HG03575 (cell line): ENCODE measurements at regions not wholly inside any gene's neighbourhood (a gene's known extent, or its start where the extent isn't known, plus 50 kb on each side); places are given as distances from the start of the nearest gene placed in this dataset.

Experiments used
- ATAC-seq: cut with Tn5 transposase; IDR thresholded peaks from one replicate; pipeline ENCODE4 v1.9.1; 2021; ENCODE audit not compliant: unreplicated experiment, insufficient number of reproducible peaks, low FRiP score; ENCODE audit errors: extremely low read depth

DNA sequence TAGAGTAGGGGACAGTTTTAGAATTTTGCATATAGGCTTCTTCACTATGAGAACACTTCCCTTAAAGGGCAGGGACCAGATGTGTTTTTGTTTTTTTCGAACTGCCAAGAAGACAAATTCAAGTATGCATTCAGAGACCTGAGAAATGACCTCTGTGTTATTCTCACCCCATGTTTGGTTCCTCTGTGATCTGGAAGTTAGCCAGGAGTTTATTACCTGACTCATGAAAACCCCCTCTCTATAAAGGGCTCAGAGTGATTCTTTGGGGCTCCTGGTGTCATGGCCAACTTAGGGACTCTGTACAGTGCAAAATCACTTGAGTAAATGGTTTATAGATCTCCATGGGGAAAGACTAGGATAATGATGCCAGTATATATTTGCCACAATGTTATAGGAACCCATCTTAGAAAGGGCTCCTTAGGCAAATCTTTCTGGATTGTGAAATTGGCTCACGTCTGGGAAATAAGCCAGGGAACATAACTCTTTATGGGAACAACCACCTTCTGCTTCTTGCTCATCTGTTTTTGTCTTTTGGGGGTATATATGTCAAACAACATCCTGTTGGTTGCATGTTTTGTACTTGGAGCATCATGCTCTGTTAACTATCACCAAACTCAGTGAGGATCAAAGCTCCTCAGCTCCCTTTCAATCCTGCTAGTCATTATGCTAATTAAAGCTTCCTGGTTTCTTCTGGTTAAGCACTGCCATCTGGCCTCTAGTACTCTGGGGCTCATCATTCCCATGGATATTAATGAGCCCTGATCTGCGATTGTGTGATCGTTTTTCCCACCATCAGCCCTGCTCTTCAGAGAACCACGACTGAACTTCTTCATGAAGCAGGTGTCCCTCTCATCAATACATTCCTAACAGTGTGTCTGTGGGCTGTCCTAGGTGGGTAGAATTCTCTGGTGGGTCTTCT is 173.4 kb upstream of the CDH12 start:
- ATAC-seq: no peak

DNA sequence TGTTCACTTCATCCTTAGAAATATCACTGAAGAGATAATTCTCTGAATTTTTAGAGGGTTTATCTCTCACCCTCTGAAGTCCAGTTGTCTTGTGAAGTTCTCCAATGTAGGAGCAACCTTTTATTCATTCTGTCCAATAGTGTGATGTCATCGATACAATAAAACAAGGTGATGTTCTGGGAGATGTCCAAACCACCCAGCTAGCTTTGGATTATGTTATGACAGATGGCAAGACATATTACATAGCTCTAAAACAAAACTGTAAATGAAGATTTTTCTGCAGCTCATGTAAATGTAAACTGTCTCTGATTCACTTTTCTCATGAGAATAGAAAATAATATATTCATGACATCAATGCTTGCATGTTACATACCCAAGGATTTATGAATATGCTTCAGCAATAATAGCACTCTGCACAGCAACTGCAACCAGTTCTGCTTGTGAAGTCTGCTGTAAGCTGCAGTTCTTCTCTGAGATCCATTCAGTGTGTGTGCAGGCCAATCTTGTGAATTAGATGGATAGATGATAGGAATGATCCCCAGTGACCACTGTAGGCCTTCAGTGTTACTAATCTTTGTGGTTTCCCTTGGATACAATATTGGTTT is 172.6 kb upstream of the CDH12 start:
- no peak for ATAC-seq

DNA sequence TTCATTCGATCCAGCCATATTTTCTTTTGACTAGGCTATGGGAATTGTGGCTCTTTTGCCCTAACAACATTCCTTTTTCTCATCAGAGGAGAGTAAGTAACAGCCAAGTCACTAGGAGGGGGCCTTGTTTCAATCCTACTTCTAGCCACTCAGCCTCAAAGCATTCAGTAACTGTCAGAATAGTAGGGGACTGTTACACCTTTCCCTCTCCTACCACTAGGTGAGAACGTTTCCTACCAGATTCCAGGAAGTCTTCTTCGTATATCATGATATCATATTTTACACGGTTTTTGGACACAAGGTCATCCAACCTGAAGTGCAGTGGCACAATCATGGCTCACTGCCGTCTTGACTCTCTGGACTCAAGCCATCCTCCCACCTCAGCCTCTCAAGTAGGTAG is 171.3 kb upstream of the CDH12 start:
- no peak for ATAC-seq

DNA sequence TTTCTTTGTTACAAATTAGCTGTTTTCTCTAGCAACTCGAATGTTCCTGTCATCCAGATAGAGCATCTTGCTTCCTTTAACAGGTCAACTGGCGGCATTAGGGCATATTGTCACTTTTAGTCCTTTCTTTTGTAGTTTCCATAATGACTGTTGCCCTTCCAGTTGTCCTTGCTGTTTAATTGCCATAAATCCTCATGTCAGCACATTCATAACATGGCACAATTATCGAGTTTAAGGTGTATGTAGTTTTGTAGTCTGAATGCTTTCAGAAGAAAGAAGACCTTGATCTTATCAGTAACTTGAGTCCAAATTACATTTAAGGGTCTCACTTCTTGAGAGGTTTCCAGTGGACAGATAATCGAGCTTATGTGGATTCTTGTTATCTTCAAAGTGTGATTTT is 161.7 kb upstream of the CDH12 start:
- ATAC-seq: no peak

DNA sequence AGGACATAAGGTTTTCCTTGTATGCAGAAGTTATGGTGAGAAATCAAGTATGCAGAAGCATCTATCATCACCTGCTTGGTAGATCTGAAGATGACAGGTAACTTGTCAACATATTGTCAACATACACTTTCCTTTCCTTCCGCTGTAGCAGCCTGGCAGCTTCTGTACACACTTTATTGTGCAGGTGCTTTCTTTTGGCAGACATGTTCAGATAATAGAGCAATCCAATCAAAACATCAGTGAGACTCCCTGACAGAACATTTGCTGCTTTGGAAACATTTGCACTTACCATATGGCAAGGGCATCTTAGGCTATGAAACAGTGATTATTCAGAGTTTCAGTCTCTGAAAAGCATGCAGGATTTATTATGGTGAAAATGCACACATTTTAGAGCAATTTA is 161.1 kb upstream of the CDH12 start:
- no peak for ATAC-seq

DNA sequence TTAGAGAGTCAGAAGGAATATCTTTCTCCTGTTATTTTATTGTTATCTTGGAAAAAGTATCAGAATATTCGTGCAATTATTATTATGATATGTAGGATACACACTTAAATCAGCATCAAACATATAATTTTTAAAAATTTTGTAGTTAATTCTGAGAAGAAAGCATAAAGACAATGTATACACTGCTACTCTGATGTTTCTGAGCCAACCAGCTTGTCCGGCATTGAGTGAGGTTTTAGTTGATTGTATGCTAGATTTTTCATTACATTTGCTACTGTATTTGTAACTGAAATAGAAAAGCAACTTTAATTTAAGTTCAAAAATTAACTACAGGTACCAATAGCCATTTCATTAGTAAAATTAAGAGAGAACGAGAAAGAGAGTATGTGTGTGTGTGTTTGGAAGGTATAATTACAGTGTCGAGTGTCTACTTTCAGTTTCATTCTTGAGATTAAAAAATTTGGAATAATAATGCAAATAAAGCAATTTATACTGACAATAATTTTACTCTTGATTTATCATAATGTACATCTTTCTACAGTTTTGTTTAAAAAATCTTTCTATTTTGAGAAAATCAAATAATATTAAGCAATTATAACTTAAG is 160.4 kb upstream of the CDH12 start:
- no peak for ATAC-seq

DNA sequence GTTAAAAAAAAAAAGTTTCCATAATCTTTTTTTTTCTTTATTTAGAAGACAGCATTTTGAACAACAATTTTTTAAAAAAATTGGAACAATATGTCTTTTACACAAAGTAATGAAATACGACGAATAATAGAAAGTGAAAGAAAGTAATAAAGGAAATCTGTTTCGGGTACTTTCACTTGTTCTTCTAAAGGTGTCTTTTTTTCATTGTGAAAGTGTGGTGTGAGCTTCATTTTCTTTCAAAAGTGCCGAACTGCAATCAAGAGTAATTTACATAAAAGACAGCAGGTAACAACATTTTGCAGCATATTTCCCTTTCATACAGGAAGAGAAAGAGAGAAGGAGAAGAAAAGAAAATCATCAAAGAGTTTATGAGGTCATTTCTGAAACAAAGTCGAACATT is 159.7 kb upstream of the CDH12 start:
- ATAC-seq: peak; percentile 53

DNA sequence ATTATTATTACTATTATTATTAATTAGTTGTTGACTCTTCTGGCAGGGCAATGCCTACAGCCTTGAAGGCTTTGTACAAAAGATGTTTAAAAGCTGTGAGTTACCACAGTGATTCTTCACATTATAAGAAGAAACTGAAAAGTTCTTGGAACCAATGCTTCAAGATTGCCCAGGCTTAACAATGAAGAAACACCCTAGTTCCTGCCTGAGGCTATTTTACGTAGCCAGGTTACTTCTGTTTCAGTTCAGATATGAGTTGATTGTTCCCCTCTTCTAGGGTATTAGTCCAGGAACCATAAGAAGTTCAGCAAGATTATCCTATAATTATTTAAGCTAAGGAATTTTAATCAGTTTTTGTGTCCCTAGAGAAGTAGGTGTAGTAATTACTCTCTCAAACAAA is 154.6 kb upstream of the CDH12 start:
- no peak for ATAC-seq

DNA sequence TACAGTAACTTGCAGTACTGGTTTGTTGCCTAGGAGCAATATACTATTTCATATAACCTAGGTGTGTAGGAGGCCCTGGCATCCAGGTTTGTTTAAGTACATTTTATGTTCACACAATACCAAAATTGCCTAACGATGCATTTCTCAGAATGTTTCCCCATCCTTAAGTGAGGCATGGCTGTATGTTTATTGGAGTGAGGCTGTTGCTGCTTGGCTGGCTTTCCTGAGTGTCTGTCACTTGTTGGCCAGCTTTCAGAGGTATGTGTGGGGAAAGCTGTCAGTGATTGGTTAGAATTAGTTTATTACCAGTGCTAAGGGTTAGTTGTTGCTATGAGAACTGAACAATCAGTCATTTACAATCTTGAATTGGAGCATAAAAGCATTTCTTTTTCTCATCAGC is 154.1 kb upstream of the CDH12 start:
- no peak for ATAC-seq

DNA sequence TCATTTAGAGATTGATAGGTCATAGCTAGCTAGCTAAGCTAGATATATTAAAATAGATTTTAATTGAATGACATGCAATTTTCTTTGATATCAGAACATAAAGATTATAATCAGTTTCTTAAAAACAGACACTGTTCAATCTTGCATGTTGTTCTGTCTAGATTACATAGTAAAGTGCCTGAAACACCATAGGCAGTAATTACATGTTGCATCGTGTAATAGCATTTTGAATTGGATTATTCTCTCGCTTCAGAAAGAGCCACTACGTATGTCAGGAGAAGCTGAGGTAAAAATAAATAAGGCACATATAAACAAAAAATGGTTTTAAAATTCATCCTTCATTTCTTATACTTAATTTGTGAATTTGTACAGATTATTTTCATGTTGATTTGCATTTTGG is 148.0 kb upstream of the CDH12 start:
- ATAC-seq: no peak

DNA sequence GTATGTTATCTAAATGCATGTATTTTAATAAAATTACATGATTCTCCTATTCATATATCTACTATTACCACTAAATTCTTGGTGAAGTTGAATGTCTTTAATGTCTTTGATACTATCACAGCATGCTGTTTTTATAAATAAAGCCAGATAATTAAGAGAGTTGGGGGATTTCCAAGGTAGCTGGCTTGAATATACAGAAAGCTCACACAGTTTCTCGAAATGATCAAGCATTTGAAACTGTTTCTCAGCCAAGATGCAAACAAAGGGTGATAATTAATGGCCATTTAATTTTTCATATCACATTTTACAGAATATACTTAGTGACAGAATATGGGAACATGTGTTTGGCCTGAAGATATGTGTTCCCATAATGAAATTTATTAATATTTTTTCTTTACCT is 145.6 kb upstream of the CDH12 start:
- no peak for ATAC-seq

DNA sequence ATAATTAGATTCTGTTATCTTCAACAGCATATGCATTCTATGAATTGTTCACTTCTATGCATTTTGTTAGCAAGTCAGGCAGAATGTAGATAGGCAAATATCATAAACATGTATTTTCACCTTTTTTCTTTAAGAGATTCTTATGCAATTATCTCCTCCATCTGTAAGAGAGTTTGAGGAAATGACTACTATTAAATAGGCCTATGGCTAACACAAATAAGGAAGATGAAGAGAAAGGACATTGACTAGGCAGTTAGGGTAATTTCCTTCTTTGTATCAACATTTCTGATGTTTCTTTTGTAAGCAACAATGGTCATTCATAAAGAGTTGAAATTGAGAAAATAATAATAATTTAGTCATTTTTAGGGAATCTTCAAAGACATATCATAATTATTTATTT is 145.2 kb upstream of the CDH12 start:
- no peak for ATAC-seq

DNA sequence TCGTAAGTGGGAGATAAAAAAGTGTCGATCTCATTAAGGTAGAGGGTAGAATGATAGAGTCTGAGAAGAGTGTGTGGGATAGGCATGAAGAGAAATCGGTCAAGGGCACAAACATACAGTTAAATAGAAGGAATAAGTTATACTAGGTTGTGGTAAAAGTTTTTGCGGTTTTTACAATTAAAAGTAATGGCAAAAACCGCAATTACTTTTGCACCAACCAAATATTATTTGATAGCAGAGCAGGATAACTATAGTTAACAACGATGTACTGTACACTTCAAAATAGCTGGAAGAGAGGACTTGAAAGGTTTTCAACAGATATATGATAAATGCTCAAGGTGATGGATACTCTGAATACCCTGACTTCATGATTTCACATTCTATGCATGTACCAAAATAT is 135.8 kb upstream of the CDH12 start:
- ATAC-seq: no peak

DNA sequence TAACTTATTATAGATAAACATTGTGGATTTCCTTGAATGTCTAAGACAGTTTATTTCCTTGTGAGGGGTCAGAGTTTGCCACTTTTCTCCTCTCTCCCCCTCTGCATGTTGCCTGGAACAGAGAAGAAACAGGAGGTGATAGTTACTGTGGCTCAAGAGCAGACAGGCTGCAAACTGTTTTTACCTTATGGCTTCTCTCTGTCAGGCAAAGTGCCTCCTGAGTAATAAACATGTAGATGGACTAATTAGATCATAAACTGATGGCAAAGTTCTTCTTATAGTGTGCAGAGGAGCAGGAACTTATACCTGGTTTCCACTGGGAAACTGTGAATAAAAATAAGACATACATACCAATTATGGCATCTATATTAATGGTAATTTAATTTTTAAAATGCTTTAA is 133.1 kb upstream of the CDH12 start:
- ATAC-seq: no peak

DNA sequence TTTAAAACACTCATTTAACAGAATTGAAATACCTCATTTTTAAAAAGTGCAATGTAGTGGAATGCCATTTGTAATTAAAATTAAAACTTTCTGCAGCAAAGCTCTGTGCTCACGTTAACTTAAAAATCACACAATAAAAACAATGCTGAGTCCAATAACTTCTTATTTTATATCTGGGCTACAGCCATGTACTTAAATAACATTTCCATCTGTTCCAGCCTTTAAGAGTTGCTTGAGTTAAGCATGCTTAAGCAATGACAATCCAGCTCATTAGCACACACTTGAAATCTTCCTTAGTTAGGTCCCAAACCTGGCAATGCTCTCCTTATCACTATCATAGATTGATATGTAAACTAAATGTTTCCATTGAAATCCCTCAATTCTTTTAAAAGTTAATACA is 132.3 kb upstream of the CDH12 start:
- ATAC-seq: no peak

DNA sequence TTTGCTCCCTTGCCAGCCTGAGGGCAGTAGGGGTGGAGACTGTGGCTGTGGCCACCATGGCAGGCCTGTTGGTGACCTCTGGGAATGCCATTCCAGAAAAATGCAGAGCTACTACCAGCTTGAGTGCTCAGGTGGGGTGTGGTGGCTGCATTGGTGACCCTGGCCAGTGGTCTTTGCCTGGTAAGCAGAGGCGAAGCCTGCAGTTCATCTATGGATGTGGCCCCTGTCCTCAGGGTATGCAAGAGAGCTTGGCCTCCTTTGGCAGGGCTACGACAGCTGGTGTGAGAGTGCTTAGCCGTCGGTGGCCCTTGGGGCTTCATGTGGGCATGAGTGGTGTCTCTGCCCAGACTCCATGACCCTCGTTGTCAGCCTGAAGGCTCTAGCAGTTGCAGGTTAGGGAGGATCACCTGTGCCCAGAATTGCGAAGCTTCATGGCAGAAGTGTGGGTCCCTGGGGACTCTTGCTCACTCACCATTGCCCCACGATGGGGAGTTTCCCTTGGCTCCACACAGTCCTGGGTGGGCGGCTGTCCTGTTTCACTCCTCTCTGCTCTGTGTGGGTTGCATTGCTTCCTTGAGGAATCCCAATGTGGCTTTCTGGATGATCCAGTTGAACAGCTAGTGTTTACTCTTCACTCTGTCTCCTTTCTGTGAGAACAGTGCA is 117.9 kb upstream of the CDH12 start:
- no peak for ATAC-seq

DNA sequence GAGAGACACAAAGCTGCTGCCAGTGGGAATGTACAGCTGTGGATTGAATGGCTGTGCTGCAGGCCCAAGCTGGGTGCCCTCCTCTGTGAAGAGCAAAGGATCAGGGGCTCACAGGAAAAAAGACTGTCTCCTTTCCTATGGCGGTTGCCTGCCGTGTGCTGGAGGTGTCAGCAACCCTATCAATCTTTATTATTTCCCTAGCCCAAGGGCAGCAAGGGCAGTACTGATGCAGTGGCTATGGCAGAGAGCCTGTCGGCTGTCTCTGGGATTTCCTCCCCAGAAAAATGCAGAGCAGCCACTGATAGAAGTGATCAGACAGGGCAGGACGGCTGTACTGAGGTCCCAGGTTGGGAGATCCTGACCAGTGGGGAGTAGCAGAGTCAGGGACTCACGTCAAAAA is 117.3 kb upstream of the CDH12 start:
- no peak for ATAC-seq

DNA sequence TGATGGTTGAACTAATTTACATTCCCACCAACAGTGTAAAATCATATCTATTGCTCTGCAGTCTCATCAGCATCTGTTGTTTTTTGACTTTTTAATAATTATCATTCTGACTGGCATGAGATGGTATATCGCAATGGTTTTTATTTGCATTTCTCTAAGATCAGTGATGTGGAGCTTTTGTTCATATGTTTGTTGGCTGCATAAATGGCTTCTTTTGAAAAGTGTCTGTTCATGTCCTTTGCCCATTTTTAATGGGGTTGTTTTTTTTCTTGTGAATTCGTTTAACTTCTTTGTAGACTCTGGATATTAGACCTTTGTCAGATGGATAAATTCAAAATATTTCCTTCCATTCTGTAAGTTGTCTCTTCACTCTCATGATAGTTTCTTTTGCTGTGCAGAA is 115.2 kb upstream of the CDH12 start:
- no peak for ATAC-seq

DNA sequence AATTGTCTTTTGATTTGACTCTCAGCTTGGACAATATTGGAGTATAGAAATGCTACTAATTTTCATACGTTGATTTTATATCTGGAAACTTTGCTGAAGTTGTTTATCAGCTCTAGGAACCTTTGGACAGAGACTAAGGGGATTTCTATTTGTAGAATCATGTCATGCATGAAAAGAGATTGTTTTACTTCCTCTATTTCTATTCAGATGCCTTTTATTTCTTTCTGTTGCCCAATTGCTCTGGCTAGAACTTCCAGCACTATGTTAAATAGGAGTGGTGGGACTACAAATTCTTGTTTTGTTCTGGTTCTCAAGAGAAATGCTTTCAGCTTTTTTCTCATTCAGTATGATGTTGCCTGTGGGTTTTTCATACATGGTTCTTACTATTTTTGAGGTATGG is 112.8 kb upstream of the CDH12 start:
- no peak for ATAC-seq

DNA sequence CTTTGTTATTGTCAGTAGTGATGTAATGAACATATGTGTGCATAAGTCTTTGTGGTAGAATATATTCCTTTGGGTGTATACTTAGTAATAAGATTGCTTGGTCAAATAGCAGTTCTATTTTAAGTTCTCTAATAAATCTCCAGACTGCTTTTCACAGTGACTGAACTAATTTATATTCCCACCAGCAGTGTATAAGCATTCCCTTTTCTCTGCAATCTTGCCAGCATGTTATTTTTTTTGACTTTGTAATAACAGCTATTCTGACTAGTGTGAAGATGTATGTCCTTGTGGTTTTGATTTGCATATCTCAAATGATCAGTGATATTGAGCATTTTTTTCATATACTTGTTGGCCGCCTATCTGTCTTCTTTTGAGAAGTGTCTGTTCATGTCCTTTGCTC is 111.5 kb upstream of the CDH12 start:
- ATAC-seq: no peak
